Stimulated activated CD4-positive, alpha-beta T cell treated with anti-CD3 and anti-CD28 coated beads, Interleukin-1b, Interleukin-23, amount 100 ng/mL, for 24 hours (primary cell): ENCODE measurements at regions not wholly inside any gene's neighbourhood (a gene's known extent, or its start where the extent isn't known, plus 50 kb on each side); places are given as distances from the start of the nearest gene placed in this dataset.
"Not testable (repeated sequence)": the region's sequence is repeated elsewhere in the genome, so short reads cannot be mapped to it uniquely, and the experiment has no call there.

Experiments
- DNase-seq, 4 experiments: peaks; one replicate each; pipeline ENCODE4 v3.0.0-alpha.2; 2020; ENCODE audit warnings: low read depth in 4 of 4, low spot score in 1 of 4

DNA sequence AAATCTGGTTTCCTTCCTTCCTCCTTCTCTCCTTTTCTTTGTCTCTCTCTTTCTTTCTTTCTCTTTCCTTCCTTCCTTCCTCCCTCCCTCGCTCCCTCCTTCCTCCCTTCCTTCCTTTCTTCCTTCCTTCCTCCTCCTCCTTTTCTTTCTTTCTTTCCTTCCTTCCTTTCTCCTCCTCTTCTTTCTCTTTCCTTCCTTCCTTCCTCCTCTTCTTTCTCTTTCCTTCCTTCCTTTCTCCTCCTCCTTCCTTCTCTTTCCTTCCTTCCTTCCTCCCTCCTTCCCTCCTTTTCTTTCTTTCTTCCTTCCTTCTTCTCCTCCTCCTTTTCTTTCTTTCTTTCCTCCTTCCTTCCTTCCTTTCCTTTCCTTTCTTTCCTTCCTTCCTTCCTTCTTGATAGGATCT, 61.2 kb downstream of the VIP start:
- DNase-seq = no peak

GRCh38 chr6:152815230-152815872, 64.8 kb downstream of the VIP start:
- no peak for DNase-seq

- no peak for DNase-seq
Observed at GRCh38 chr6:152816055-152816454, 65.5 kb downstream of the VIP start.

DNA sequence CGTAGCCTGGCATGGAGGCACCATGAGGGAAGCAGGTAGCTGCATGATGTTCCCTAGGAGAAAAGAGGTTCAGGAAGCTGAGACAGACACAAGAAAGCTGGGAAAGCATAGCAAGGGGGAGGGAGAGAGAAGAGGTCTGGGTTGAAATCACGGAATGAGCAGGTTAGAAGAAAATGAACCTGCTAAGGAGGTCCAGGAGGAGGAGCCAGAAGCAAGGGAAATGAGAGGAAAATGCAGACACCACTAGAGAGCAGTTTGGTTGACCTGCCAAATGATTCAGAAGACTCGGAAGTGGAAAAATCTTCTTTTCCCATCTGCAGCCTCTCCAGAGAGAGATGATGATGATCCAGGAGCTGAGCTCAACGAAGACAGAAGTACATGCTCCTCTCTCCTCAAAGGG, 70.9 kb downstream of the VIP start:
- DNase-seq = no peak

DNA sequence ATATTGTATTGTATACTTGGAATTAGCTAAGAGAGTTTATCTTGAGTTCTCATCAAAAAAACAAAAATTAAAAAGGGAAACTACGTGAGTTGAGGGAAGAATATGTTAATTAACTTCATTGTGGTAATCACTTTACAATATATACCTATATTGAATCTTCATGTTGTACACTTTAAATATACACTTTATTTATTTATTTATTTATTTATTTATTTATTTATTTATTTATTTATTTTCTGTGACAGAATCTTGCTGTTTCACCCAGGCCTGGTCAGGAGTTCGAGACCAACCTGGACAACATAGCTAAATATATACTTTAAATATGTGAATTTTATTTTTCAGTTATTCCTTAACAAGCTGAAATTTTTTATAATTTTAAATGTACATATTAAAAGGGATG, 74.1 kb downstream of the VIP start:
- no peak for DNase-seq

GRCh38 chr6:152828431-152828830, 77.8 kb downstream of the VIP start:
- DNase-seq = no peak

- not testable (repeated sequence) for DNase-seq
Observed at GRCh38 chr6:152834366-152834765, 83.8 kb downstream of the VIP start.

GRCh38 chr6:152836523-152836922, 85.9 kb downstream of the VIP start:
- DNase-seq = no peak

GRCh38 chr6:152845421-152845820, 94.8 kb downstream of the VIP start:
- no peak for DNase-seq

- no peak for DNase-seq
Observed at GRCh38 chr6:152846825-152847224, 96.2 kb downstream of the VIP start.

GRCh38 chr6:152848919-152849318, 98.3 kb downstream of the VIP start:
- no peak for DNase-seq

DNA sequence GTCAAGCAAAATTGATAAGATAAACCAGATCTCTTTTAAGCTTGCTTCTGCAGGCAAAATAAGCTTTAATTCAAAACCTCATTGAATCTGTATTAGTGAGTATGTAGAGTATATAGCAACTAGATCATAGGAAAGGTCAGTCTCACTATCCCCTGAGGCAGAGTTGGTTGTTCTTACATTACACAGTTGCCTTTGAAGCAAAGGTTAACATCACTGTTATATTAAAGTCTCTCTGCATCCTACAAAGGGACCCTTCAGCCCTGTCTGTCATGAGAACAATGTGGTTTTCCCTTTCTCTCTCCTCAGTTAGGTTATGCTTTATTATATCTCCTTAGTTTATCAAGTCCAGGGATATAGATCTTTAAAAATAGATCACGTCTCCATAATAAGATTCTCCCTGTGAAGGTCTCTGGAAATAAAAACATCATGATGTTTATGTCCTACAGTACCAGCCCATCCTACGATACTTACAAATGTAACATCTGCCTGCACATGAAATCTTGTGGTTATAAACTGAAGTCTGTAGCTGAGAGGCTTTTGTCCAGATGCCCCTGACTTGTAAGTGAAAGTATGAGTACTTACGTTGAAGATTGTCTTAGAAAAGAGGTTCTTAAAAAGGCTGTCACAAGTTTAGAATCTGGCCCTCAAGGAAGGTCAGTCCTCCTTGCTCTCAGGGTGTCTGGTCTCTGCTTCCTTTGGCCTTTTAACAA, 103.6 kb downstream of the VIP start:
- no peak for DNase-seq

DNA sequence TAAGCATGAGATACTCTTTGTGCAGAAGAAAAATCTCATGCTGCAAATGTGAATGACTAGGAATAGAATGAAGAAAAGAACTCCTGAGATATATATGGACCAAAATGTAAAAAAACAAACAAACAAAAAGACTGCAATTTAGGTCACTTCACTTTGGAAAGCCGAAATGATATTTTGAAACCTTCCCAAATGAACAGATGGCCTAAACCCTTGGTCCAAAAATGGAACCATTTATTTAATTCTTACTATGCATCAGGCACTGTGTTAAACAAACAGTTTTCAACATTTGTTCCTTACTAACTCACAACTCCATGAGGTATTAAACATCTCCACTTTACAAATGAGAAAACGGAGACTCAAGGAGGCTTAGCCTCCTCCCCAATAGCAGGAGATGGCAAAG, 107.5 kb downstream of the VIP start:
- DNase-seq = no peak

DNA sequence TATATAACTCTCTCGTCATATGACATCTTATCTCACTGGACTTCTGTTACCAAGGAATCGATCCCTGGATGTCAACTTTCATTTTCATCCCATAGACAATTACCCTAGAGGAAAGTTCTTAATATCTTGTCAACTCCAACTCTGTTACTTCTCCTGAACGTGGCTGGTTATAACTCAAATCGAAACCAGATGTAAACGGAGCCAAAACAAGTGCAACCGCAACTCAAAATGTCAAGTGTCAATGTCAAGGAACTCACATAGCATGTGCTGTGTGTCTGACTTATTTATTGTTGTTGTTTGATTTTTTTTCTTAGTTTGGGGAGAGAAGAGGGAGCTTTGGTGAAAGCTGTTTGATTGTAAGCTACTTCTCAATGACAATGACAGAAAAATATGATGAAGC, 108.6 kb downstream of the VIP start:
- DNase-seq = no peak

GRCh38 chr6:152863618-152864326, 113.2 kb downstream of the VIP start:
- DNase-seq = peak; percentile 36 to 59 (median 40)

GRCh38 chr6:152874267-152874666, 108.6 kb downstream of the FBXO5 start:
- DNase-seq = no peak

DNA sequence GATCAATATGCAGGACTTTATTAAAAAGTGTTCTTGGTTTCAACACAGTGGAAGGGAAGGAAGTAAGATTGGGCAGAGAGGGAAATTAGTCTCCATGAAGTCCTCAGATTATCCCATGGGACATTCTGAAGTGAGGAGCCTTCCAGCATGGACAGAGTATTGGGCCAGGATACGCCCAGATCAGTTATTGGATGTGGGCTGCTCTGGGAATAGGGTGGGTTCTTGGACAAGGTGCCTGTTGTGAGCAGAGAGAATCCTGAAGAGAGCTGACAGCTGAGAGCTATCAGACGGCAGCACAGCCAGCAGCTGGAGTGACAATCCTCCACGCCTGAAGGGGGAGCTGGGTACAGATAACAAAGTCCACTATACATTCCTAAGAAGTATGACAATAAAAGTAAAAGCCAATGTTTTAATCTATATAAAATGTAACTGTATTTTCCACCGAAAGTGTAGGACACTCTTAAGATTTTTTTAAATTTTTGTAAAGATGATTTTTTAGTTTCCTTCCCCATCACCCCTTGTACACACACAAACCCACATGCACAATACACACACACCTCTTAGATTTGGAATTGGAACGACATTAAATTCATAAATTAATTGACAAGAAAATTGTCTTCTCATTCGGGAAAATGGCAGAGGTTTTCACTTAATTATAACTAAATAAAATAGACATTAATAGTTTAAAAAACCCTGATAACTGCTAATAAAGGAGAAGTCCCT, 107.8 kb downstream of the FBXO5 start:
- no peak for DNase-seq

DNA sequence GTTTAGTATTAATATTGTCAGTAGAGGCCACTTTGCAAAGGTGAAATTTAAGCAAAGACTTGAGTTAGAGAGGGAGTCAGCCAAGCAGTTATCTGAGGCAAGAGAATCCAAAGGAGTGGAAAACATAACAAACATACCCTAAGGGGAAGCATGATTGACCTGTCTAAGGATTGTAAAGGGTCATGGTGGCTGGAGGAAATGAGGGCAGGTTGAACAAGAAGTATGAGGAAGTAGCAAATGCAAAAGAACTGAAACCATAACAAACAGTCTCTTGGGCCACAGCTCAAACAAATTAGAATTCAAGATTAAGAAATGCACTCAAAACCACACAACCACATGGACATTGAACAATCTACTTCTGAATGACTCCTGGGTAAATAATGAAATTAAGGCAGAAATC, 103.2 kb downstream of the FBXO5 start:
- DNase-seq = no peak

DNA sequence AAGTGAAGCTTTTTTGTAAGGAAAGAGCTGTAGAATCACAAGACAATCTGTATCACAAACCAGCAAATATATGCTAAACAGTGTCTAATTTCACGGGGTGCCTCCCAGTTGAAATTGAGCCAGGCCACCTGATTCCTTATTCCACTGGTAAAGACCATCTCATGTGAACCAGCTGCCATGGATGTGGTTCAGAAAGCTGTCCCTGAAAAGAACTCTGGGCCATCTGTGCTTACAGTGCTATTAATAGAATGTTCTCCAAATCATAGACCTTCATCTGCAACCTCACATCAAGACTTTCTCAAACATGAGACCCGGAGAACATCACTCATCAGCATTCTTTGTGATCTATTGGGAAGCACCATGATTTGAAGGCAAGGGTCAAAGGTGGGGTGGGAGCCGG, 89.7 kb downstream of the FBXO5 start:
- DNase-seq = no peak

GRCh38 chr6:152896923-152897322, 85.9 kb downstream of the FBXO5 start:
- DNase-seq = no peak

- peak; percentile 35 to 59 (median 46) for DNase-seq
Observed at GRCh38 chr6:152897807-152898399, 84.9 kb downstream of the FBXO5 start.
